H1 (cell line): ENCODE measurements at regions not wholly inside any gene's neighbourhood (a gene's known extent, or its start where the extent isn't known, plus 50 kb on each side); places are given as distances from the start of the nearest gene placed in this dataset.

Source experiments
- CTCF ChIA-PET: fragments of 300-600 bp; sonication (Branson Sonifier 250); formaldehyde crosslinking; loops from one replicate; lab custom pipeline; 2021; ENCODE audit not compliant: partially characterized antibody; lab: Charles Lee
- POLR2A ChIA-PET: fragments of 300-600 bp; sonication (Branson Sonifier 250); formaldehyde crosslinking; loops from one replicate; lab custom pipeline; 2021; ENCODE audit warnings: inconsistent platforms; ENCODE audit not compliant: partially characterized antibody; lab: Charles Lee
- DNase-seq, 2 experiments: peaks; one replicate each; pipeline versions ENCODE4 v3.0.0 to v3.0.0-alpha.2; 2010 to 2022; ENCODE audit warnings: low spot score in 2 of 2, low read depth in 1 of 2, mixed read lengths in 1 of 2
- FAIRE-seq: peaks from 2 replicates; lab custom pipeline; 2011; peaks lifted over from hg19 to GRCh38; lab: Jason Lieb, UNC
- H2AFZ ChIP-seq: 2 replicates; pipeline ENCODE4 v1.8.1; 2012; ENCODE audit warnings: low read length, inconsistent platforms
- H2AK5ac ChIP-seq: 2 replicates; pipeline ENCODE4 v1.6.1; 2013; ENCODE audit warnings: low read depth, low read length
- H2BK120ac ChIP-seq: replicated peaks from 2 replicates; pipeline ENCODE3; 2013; ENCODE audit warnings: low read depth, low read length, inconsistent platforms
- H2BK12ac ChIP-seq: 2 replicates; pipeline ENCODE4 v1.6.1; 2013; ENCODE audit warnings: low read depth, low read length
- H2BK15ac ChIP-seq: 2 replicates; pipeline ENCODE4 v1.6.1; 2013; ENCODE audit warnings: low read length
- H2BK20ac ChIP-seq: 2 replicates; pipeline ENCODE4 v1.6.1; 2013; ENCODE audit warnings: low read length
- H2BK5ac ChIP-seq: 2 replicates; pipeline ENCODE4 v1.6.1; 2013; ENCODE audit warnings: low read depth, low read length
- H3K14ac ChIP-seq: 2 replicates; pipeline ENCODE4 v1.6.1; 2013; ENCODE audit warnings: inconsistent platforms; ENCODE audit not compliant: insufficient read length
- H3K18ac ChIP-seq: 2 replicates; pipeline ENCODE4 v1.6.1; 2013; ENCODE audit warnings: low read length; ENCODE audit errors: extremely low read depth
- H3K23ac ChIP-seq: 2 replicates; pipeline ENCODE4 v1.6.1; 2013; ENCODE audit warnings: inconsistent platforms; ENCODE audit not compliant: insufficient read length
- H3K23me2 ChIP-seq: 2 replicates; pipeline ENCODE4 v1.6.1; 2013; ENCODE audit warnings: low read depth, low read length
- H3K27ac ChIP-seq: 2 replicates; pipeline ENCODE4 v1.6.1; 2011; ENCODE audit warnings: low read depth, low read length, inconsistent platforms
- H3K27me3 ChIP-seq, 4 experiments: replicated peaks in 1 of 4; 1 replicate in 1 of 4; 2 replicates in 3 of 4; pipeline versions ENCODE4 v1.6.1 to v1.8.1; 2011 to 2013; ENCODE audit warnings: low read length in 3 of 4, mild to moderate bottlenecking in 3 of 4, inconsistent platforms in 2 of 4, mixed read lengths in 2 of 4, moderate library complexity in 1 of 4; ENCODE audit not compliant: control insufficient read depth in 3 of 4, insufficient read depth in 3 of 4; ENCODE audit errors: extremely low read depth in 1 of 4
- H3K36me3 ChIP-seq, 4 experiments: 2 replicates each; pipeline versions ENCODE4 v1.6.1 to v1.8.1; 2011 to 2013; ENCODE audit warnings: mild to moderate bottlenecking in 4 of 4, low read length in 3 of 4, moderate library complexity in 2 of 4, control low read depth in 1 of 4, inconsistent platforms in 1 of 4; ENCODE audit not compliant: insufficient read depth in 4 of 4, control insufficient read depth in 2 of 4
- H3K4ac ChIP-seq: replicated peaks from 2 replicates; pipeline ENCODE3; 2013; ENCODE audit warnings: low read length, low read depth, mixed read lengths, inconsistent platforms; ENCODE audit not compliant: insufficient read length
- H3K4me1 ChIP-seq, 4 experiments: replicated peaks in 1 of 4; 1 replicate in 1 of 4; 2 replicates in 3 of 4; pipeline versions ENCODE4 v1.6.1 to v1.8.1; 2011 to 2013; ENCODE audit warnings: low read length in 3 of 4, inconsistent platforms in 2 of 4, mixed read lengths in 1 of 4; ENCODE audit not compliant: insufficient read depth in 4 of 4, control insufficient read depth in 3 of 4
- H3K4me2 ChIP-seq, 2 experiments: 2 replicates each; pipeline versions ENCODE4 v1.6.1 to v1.8.1; 2011 to 2013; ENCODE audit warnings: low read depth in 2 of 2, low read length in 2 of 2, control low read depth in 1 of 2, inconsistent platforms in 1 of 2, mild to moderate bottlenecking in 1 of 2; ENCODE audit not compliant: insufficient read depth in 1 of 2
- H3K4me3 ChIP-seq, 4 experiments: fragments of 200-600, 300-600 bp in 1 of 4; sonication (generic), shearing (Covaris generic), sonication (Bioruptor Twin) in 1 of 4; 2 replicates each; pipeline versions ENCODE4 v1.5.1 to v1.8.1; 2011 to 2016; ENCODE audit warnings: low read length in 4 of 4, low read depth in 3 of 4, control low read depth in 2 of 4, inconsistent platforms in 2 of 4, mild to moderate bottlenecking in 2 of 4, mixed read lengths in 1 of 4, moderate library complexity in 1 of 4; ENCODE audit not compliant: insufficient read depth in 2 of 4; ENCODE audit errors: extremely low read depth in 1 of 4
- H3K56ac ChIP-seq: replicated peaks from 2 replicates; pipeline ENCODE3; 2013; ENCODE audit warnings: low read depth, mild to moderate bottlenecking, mixed read lengths, low read length, inconsistent platforms; ENCODE audit not compliant: insufficient read length
- H3K79me1 ChIP-seq: 2 replicates; pipeline ENCODE4 v1.6.1; 2013; ENCODE audit warnings: low read depth, low read length, control low read depth
- H3K79me2 ChIP-seq, 2 experiments: 2 replicates each; pipeline versions ENCODE4 v1.6.1 to v1.8.1; 2012 to 2013; ENCODE audit warnings: low read length in 2 of 2, mild to moderate bottlenecking in 2 of 2, inconsistent platforms in 1 of 2; ENCODE audit not compliant: insufficient read depth in 2 of 2, control insufficient read depth in 1 of 2
- H3K9ac ChIP-seq, 4 experiments: replicated peaks in 1 of 4; 1 replicate in 1 of 4; 2 replicates in 3 of 4; pipeline versions ENCODE4 v1.6.1 to v1.8.1; 2011 to 2013; ENCODE audit warnings: low read depth in 3 of 4, low read length in 3 of 4, control low read depth in 2 of 4, mild to moderate bottlenecking in 2 of 4, moderate library complexity in 2 of 4, inconsistent platforms in 1 of 4; ENCODE audit errors: extremely low read depth in 1 of 4
- H3K9me3 ChIP-seq, 2 experiments: 2 replicates each; pipeline versions ENCODE4 v1.6.1 to v1.8.1; 2012 to 2013; ENCODE audit warnings: mild to moderate bottlenecking in 2 of 2, moderate library complexity in 2 of 2, control low read depth in 1 of 2, inconsistent platforms in 1 of 2, low read depth in 1 of 2, low read length in 1 of 2, mixed read lengths in 1 of 2; ENCODE audit not compliant: insufficient read depth in 2 of 2
- H4K20me1 ChIP-seq, 2 experiments: replicated peaks in 1 of 2; 2 replicates each; pipeline versions ENCODE3 to v1.8.1; 2011 to 2013; ENCODE audit warnings: inconsistent platforms in 2 of 2, low read length in 2 of 2, mild to moderate bottlenecking in 1 of 2; ENCODE audit not compliant: insufficient read depth in 2 of 2, control insufficient read depth in 1 of 2
- H4K5ac ChIP-seq: 2 replicates; pipeline ENCODE4 v1.6.1; 2013; ENCODE audit warnings: low read length, low read depth, mixed read lengths, inconsistent platforms; ENCODE audit not compliant: insufficient read length
- H4K8ac ChIP-seq: 2 replicates; pipeline ENCODE4 v1.8.0; 2013; ENCODE audit warnings: mild to moderate bottlenecking, moderate library complexity, low read length, inconsistent platforms; ENCODE audit not compliant: insufficient read depth; ENCODE audit errors: extremely low read depth
- H4K91ac ChIP-seq: replicated peaks from 2 replicates; pipeline ENCODE3; 2013; ENCODE audit warnings: low read length, mixed read lengths, inconsistent platforms; ENCODE audit not compliant: insufficient read length
- ASH2L ChIP-seq: fragments of 200-600, 300-600 bp; sonication (generic); IDR thresholded peaks from one replicate; pipeline ENCODE4 v1.7.1; 2017; ENCODE audit warnings: low read length
- EP300 ChIP-seq, 2 experiments: IDR thresholded peaks; 1 replicate in 1 of 2; 2 replicates in 1 of 2; pipeline ENCODE4 v1.6.1; 2011 to 2012; ENCODE audit warnings: low read depth in 2 of 2, low read length in 2 of 2, mild to moderate bottlenecking in 2 of 2, borderline replicate concordance in 1 of 2, inconsistent platforms in 1 of 2, moderate library complexity in 1 of 2
- GABPA ChIP-seq: IDR thresholded peaks from 2 replicates; pipeline ENCODE4 v1.6.1; 2011; ENCODE audit warnings: mild to moderate bottlenecking, low read length, moderate library complexity, borderline replicate concordance; ENCODE audit not compliant: insufficient read depth
- HDAC2 ChIP-seq, 2 experiments: fragments of 300-600 bp in 1 of 2; sonication (generic) in 1 of 2; IDR thresholded peaks; 2 replicates each; pipeline ENCODE4 v1.6.1; 2011 to 2012; ENCODE audit warnings: low read depth in 2 of 2, low read length in 2 of 2, mild to moderate bottlenecking in 2 of 2, moderate library complexity in 2 of 2, borderline replicate concordance in 1 of 2, inconsistent platforms in 1 of 2
- MAX ChIP-seq: IDR thresholded peaks from 2 replicates; pipeline ENCODE4 v1.6.1; 2012; ENCODE audit warnings: inconsistent platforms
- POLR2AphosphoS5 ChIP-seq: IDR thresholded peaks from 2 replicates; pipeline ENCODE4 v1.6.1; 2011; ENCODE audit warnings: low read depth, low read length
- RAD21 ChIP-seq, 2 experiments: IDR thresholded peaks in 1 of 2; conservative IDR thresholded peaks in 1 of 2; 2 replicates each; pipeline ENCODE4 v1.6.1; 2011; ENCODE audit warnings: low read depth in 2 of 2, low read length in 2 of 2, improper control_type of control experiment in 1 of 2, inconsistent platforms in 1 of 2, mild to moderate bottlenecking in 1 of 2, moderate library complexity in 1 of 2
- SIX5 ChIP-seq: IDR thresholded peaks from 2 replicates; pipeline ENCODE4 v1.6.1; 2011; ENCODE audit warnings: mild to moderate bottlenecking, low read depth, low read length
- SUZ12 ChIP-seq: fragments of 200-600 bp; sonication (generic); IDR thresholded peaks from 2 replicates; pipeline ENCODE4 v1.6.1; 2012; ENCODE audit warnings: mild to moderate bottlenecking, inconsistent platforms, low read length, moderate library complexity, mixed read lengths
- TBP ChIP-seq: IDR thresholded peaks from 2 replicates; pipeline ENCODE4 v1.6.1; 2011; ENCODE audit warnings: low read depth, low read length, improper control_type of control experiment
- TEAD4 ChIP-seq: IDR thresholded peaks from 2 replicates; pipeline ENCODE4 v1.6.1; 2012; ENCODE audit warnings: low read depth, low read length, inconsistent platforms, mixed read lengths
- TF ChIP-seq, protein P1 (sequence below): IDR thresholded peaks from 2 replicates; pipeline ENCODE4 v1.6.1; 2011; ENCODE audit warnings: low read length, improper control_type of control experiment

DNA sequence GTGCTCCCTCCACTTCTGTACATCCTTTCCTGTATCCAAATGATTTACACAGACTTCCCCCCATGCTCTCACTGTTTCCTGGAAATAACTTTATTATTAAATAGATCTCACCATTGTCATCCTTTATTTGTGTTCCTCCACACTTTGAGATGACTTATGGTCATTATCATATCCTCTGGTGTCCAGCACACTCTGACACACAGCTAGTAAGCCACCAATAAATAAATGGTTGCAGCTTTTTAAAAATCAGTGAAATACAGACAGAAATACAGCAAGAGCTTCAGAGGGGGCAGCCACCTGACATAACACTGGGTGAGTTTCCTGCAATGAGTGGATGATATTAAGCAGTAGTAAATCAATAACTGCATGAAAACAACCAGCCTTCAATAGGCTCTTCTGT, 2036.4 kb upstream of the AGA start:
- CTCF ChIA-PET, result interaction anchor here (1.1 kb wide), 1 partner anchor 41 kb away, joined by 3 read pairs; no protein-coding TSS in a partner anchor
- Histone ChIP-seq H4K20me1 (no peaks in the 10 kb centered on the region), H4K91ac (no peak overlapping the region), H3K14ac (no peak overlapping the region), H4K8ac (no peak overlapping the region), H3K4ac (no peak overlapping the region), H2BK5ac (no peak overlapping the region), H3K4me1 (no peaks in the 10 kb centered on the region), H3K9ac (no peak overlapping the region), H3K56ac (no peak overlapping the region), H3K79me1 (no peaks in the 10 kb centered on the region), H2BK15ac (no peak overlapping the region), H3K4me3 (no peak overlapping the region), H4K5ac (no peak overlapping the region), H3K23ac (no peak overlapping the region), H3K23me2 (no peaks in the 10 kb centered on the region), H3K27ac (no peak overlapping the region), H3K9me3 (peaks cover 0 to 8% of the 10 kb centered on the region in 2 experiments; a peak in 1 of 4 replicates), H2BK12ac (no peak overlapping the region), H3K18ac (no peak overlapping the region), H3K36me3 (no peaks in the 10 kb centered on the region), H3K4me2 (no peak overlapping the region), H3K79me2 (no peaks in the 10 kb centered on the region), H2AFZ (no peak overlapping the region), H2AK5ac (no peak overlapping the region), H2BK20ac (no peak overlapping the region), H2BK120ac (no peak overlapping the region), H3K27me3 (no peaks in the 10 kb centered on the region)
- POLR2A ChIA-PET, result no interaction called here
- no peak for DNase-seq
- FAIRE-seq, result no peak
- TF ChIP-seq TEAD4, result no peak
- no peak for TF ChIP-seq SIX5
- TF ChIP-seq RAD21 (IDR thresholded peaks at IDR 0.05 in 1 of 2, conservative IDR thresholded peaks at IDR 0.05 in 1 of 2; ENCODE audit: low read depth in 2 of 2, low read length in 2 of 2), result no peak
- TF ChIP-seq ASH2L, result no peak
- TF ChIP-seq HDAC2 (IDR thresholded peaks at IDR 0.05; ENCODE audit: borderline replicate concordance in 1 of 2, low read depth in 2 of 2, low read length in 2 of 2), result no peak
- no peak for TF ChIP-seq MAX
- TF ChIP-seq, protein P1, sequence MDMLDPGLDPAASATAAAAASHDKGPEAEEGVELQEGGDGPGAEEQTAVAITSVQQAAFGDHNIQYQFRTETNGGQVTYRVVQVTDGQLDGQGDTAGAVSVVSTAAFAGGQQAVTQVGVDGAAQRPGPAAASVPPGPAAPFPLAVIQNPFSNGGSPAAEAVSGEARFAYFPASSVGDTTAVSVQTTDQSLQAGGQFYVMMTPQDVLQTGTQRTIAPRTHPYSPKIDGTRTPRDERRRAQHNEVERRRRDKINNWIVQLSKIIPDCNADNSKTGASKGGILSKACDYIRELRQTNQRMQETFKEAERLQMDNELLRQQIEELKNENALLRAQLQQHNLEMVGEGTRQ, result no peak
- no peak for TF ChIP-seq GABPA
- no peak for TF ChIP-seq SUZ12
- TF ChIP-seq TBP, result no peak
- no peak for TF ChIP-seq EP300 (IDR thresholded peaks at IDR 0.05; ENCODE audit: borderline replicate concordance in 1 of 2, low read depth in 2 of 2, low read length in 2 of 2)
- no peak for TF ChIP-seq POLR2AphosphoS5
